Karpas-422 (cell line): ENCODE measurements at regions not wholly inside any gene's neighbourhood (a gene's known extent, or its start where the extent isn't known, plus 50 kb on each side); places are given as distances from the start of the nearest gene placed in this dataset.
"Not testable (repeated sequence)": the region's sequence is repeated elsewhere in the genome, so short reads cannot be mapped to it uniquely, and the experiment has no call there.

Experiments
- DNase-seq: peaks from one replicate; pipeline ENCODE4 v3.0.0-alpha.2; 2015
- H2AFZ ChIP-seq: fragments of 200-600 bp; sonication (generic); 2 replicates; pipeline ENCODE4 v1.6.1; 2014; ENCODE audit warnings: antibody characterized with exemption, low read length, mixed read lengths
- H3K27ac ChIP-seq: fragments of 200-600 bp; sonication (generic); 2 replicates; pipeline ENCODE4 v1.5.1; 2014; ENCODE audit warnings: mild to moderate bottlenecking, low read length, moderate library complexity
- H3K27me3 ChIP-seq: fragments of 200-600 bp; sonication (generic); 2 replicates; pipeline ENCODE4 v1.6.1; 2014; ENCODE audit warnings: low read length, mixed read lengths
- H3K36me3 ChIP-seq: fragments of 200-600 bp; sonication (generic); 2 replicates; pipeline ENCODE4 v1.6.1; 2014; ENCODE audit warnings: low read length, mixed read lengths; ENCODE audit not compliant: insufficient read depth
- H3K4me1 ChIP-seq: fragments of 200-600 bp; sonication (generic); 2 replicates; pipeline ENCODE4 v1.6.1; 2014; ENCODE audit warnings: mild to moderate bottlenecking, low read length, mixed read lengths
- H3K4me2 ChIP-seq: fragments of 200-600 bp; sonication (generic); 2 replicates; pipeline ENCODE4 v1.6.1; 2014; ENCODE audit warnings: low read length, low read depth, mild to moderate bottlenecking; ENCODE audit not compliant: poor library complexity, severe bottlenecking
- H3K4me3 ChIP-seq: fragments of 200-600 bp; sonication (generic); 2 replicates; pipeline ENCODE4 v1.5.1; 2014; ENCODE audit warnings: mild to moderate bottlenecking, antibody characterized with exemption, low read length, mixed read lengths
- H3K79me2 ChIP-seq: fragments of 200-600 bp; sonication (generic); 2 replicates; pipeline ENCODE4 v1.6.1; 2014; ENCODE audit warnings: mild to moderate bottlenecking, low read length, mixed read lengths
- H3K9ac ChIP-seq: fragments of 200-600 bp; sonication (generic); 2 replicates; pipeline ENCODE4 v1.6.0; 2014; ENCODE audit warnings: low read length
- H3K9me2 ChIP-seq: fragments of 200-600 bp; sonication (generic), shearing (Covaris generic); replicated peaks from 2 replicates; pipeline ENCODE4 v1.6.0; 2014; ENCODE audit warnings: mild to moderate bottlenecking, low read length, moderate library complexity; ENCODE audit not compliant: insufficient read depth
- H3K9me3 ChIP-seq: fragments of 300-700, 200-600 bp; sonication (generic); 2 replicates; pipeline ENCODE4 v1.6.1; 2014; ENCODE audit warnings: low read length, mixed read lengths
- H4K20me1 ChIP-seq: fragments of 200-600 bp; sonication (generic); 2 replicates; pipeline ENCODE4 v1.6.1; 2014; ENCODE audit warnings: mild to moderate bottlenecking, antibody characterized with exemption, low read length, low read depth; ENCODE audit not compliant: insufficient read depth

- no peak overlapping the region for H3K27ac ChIP-seq
- H3K9me3 ChIP-seq: no peaks in the 10 kb centered on the region; the same call in 1 of the 2 replicates
- no peak overlapping the region for H3K4me3 ChIP-seq
- no peaks in the 10 kb centered on the region for H3K27me3 ChIP-seq
- DNase-seq: no peak
- H3K9ac ChIP-seq: no peak overlapping the region
- no peaks in the 10 kb centered on the region for H3K9me2 ChIP-seq
- no peaks in the 10 kb centered on the region for H3K4me1 ChIP-seq
- H4K20me1 ChIP-seq: no peaks in the 10 kb centered on the region
- H3K36me3 ChIP-seq: no peaks in the 10 kb centered on the region
- H3K4me2 ChIP-seq: no peak overlapping the region
- H3K79me2 ChIP-seq: no peaks in the 10 kb centered on the region
- H2AFZ ChIP-seq: no peak overlapping the region
Measured at GRCh38 chr11:29616611-29617010, 400.2 kb downstream of the KCNA4 start.

GRCh38 chr11:29612423-29612822, 404.4 kb downstream of the KCNA4 start:
- Histone ChIP-seq H2AFZ (no peak overlapping the region), H3K79me2 (no peaks in the 10 kb centered on the region), H4K20me1 (no peaks in the 10 kb centered on the region), H3K9me3 (no peaks in the 10 kb centered on the region), H3K9me2 (no peaks in the 10 kb centered on the region), H3K4me1 (no peaks in the 10 kb centered on the region), H3K27ac (no peak overlapping the region), H3K4me3 (no peak overlapping the region), H3K36me3 (no peaks in the 10 kb centered on the region), H3K27me3 (no peaks in the 10 kb centered on the region), H3K4me2 (no peak overlapping the region), H3K9ac (no peak overlapping the region)
- no peak for DNase-seq

GRCh38 chr11:29606330-29607031, 410.3 kb downstream of the KCNA4 start:
- H3K4me1 ChIP-seq: no peaks in the 10 kb centered on the region
- H3K27me3 ChIP-seq: no peaks in the 10 kb centered on the region
- H4K20me1 ChIP-seq: no peaks in the 10 kb centered on the region
- H3K4me3 ChIP-seq: no peak overlapping the region
- H3K9ac ChIP-seq: no peak overlapping the region
- no peaks in the 10 kb centered on the region for H3K9me3 ChIP-seq
- H3K27ac ChIP-seq: no peak overlapping the region
- no peaks in the 10 kb centered on the region for H3K9me2 ChIP-seq
- H3K4me2 ChIP-seq: no peak overlapping the region
- H3K79me2 ChIP-seq: no peaks in the 10 kb centered on the region
- no peaks in the 10 kb centered on the region for H3K36me3 ChIP-seq
- H2AFZ ChIP-seq: no peak overlapping the region
- DNase-seq: no peak

DNA sequence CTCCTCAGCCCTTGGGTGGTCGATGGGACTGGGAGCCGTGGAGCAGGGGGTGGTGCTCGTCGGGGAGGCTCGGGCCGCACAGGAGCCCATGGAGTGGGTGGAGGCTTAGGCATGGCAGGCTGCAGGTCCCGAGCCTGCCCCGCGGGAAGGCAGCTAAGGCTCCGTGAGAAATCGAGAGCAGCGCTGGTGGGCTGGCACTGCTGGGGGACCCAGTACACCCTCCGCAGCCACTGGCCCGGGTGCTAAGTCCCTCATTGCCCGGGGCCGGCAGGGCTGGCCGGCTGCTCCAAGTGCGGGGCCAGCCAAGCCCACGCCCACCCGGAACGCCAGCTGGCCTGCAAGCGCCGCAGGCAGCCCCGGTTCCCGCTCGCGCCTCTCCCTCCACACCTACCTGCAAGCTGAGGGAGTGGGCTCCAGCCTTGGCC, 416.7 kb downstream of the KCNA4 start:
- not testable (repeated sequence) for H3K27ac ChIP-seq, H3K36me3 ChIP-seq, H3K79me2 ChIP-seq, H3K9me3 ChIP-seq, H3K9ac ChIP-seq, H3K9me2 ChIP-seq, H2AFZ ChIP-seq, H3K27me3 ChIP-seq, H3K4me3 ChIP-seq, H3K4me2 ChIP-seq, H4K20me1 ChIP-seq, DNase-seq, H3K4me1 ChIP-seq

GRCh38 chr11:29584342-29584741, 432.5 kb downstream of the KCNA4 start:
- H3K9me3 ChIP-seq: peaks cover 7% of the 10 kb centered on the region; the same call in 1 of the 2 replicates
- H3K27me3 ChIP-seq: no peaks in the 10 kb centered on the region
- H3K9me2 ChIP-seq: peaks cover 3% of the 10 kb centered on the region
- H3K9ac ChIP-seq: no peak overlapping the region
- H3K27ac ChIP-seq: no peak overlapping the region
- no peaks in the 10 kb centered on the region for H3K4me1 ChIP-seq
- H2AFZ ChIP-seq: no peak overlapping the region
- DNase-seq: no peak
- no peak overlapping the region for H3K4me2 ChIP-seq
- H3K4me3 ChIP-seq: no peak overlapping the region
- no peaks in the 10 kb centered on the region for H3K79me2 ChIP-seq
- H3K36me3 ChIP-seq: no peaks in the 10 kb centered on the region
- H4K20me1 ChIP-seq: no peaks in the 10 kb centered on the region

DNA sequence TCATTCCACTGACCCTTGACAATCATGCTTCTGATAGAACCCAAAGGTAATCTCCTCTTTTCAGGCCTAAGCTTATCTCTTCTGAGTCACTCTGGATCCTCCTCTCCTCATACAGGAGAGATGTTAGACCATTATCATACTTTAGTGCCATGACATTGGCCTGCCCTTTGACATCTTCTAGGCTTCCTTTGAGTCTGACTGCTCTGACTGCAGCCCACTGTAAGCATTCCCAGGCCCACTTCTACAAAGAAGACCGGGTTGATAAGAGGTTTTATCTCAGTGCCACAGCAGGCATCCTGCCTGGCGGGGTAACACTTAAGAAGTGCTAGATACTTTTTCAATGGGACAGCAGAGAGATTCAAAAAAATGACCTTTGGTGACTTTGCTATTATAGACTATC, 438.0 kb downstream of the KCNA4 start:
- H3K27ac ChIP-seq: no peak overlapping the region
- H3K9ac ChIP-seq: no peak overlapping the region
- no peak for DNase-seq
- H3K4me3 ChIP-seq: no peak overlapping the region
- H3K36me3 ChIP-seq: no peaks in the 10 kb centered on the region
- no peaks in the 10 kb centered on the region for H4K20me1 ChIP-seq
- H3K4me1 ChIP-seq: no peaks in the 10 kb centered on the region
- no peaks in the 10 kb centered on the region for H3K27me3 ChIP-seq
- no peak overlapping the region for H2AFZ ChIP-seq
- H3K79me2 ChIP-seq: no peaks in the 10 kb centered on the region
- H3K9me3 ChIP-seq: peaks cover 3% of the 10 kb centered on the region
- no peaks in the 10 kb centered on the region; the same call in 1 of the 2 replicates for H3K9me2 ChIP-seq
- H3K4me2 ChIP-seq: no peak overlapping the region

- H3K27ac ChIP-seq: no peak overlapping the region
- H3K9me3 ChIP-seq: no peaks in the 10 kb centered on the region
- no peaks in the 10 kb centered on the region for H3K4me1 ChIP-seq
- H3K4me2 ChIP-seq: no peak overlapping the region
- H2AFZ ChIP-seq: no peak overlapping the region
- DNase-seq: no peak
- H3K27me3 ChIP-seq: no peaks in the 10 kb centered on the region
- no peak overlapping the region for H3K9ac ChIP-seq
- H3K4me3 ChIP-seq: no peak overlapping the region
- H3K36me3 ChIP-seq: no peaks in the 10 kb centered on the region
- no peaks in the 10 kb centered on the region for H3K9me2 ChIP-seq
- no peaks in the 10 kb centered on the region for H4K20me1 ChIP-seq
- H3K79me2 ChIP-seq: no peaks in the 10 kb centered on the region
Measured at GRCh38 chr11:29564486-29564885, 452.3 kb downstream of the KCNA4 start.

DNA sequence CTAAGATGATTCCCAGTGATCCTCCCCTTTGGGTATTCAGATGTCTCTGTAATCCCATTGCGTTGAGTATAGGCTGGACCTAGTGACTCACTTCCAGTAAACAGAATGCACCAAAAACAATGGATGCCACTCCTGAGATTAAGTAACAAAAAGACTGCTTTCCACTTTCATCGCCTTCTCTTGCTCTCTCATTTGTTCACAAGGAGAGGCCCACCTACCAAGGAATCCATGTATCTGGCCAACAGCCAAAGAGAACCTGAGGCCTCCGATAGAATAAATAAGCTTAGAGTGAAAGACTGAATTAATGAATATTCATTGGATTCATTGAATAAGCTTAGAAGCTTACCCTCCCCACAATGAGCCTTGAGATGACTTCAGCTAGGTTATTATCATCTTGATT, 454.6 kb downstream of the KCNA4 start:
- Histone ChIP-seq H3K4me2 (no peak overlapping the region), H4K20me1 (no peaks in the 10 kb centered on the region), H3K27ac (no peak overlapping the region), H3K79me2 (no peaks in the 10 kb centered on the region), H3K9me2 (no peaks in the 10 kb centered on the region), H3K9ac (no peak overlapping the region), H3K9me3 (no peaks in the 10 kb centered on the region), H2AFZ (no peak overlapping the region), H3K4me3 (no peak overlapping the region), H3K36me3 (no peaks in the 10 kb centered on the region), H3K27me3 (no peaks in the 10 kb centered on the region), H3K4me1 (no peaks in the 10 kb centered on the region)
- DNase-seq: no peak
